Activated B cell treated with CpG ODN at 0.5 μM for 24 hours (primary cell): ENCODE measurements at regions not wholly inside any gene's neighbourhood (a gene's known extent, or its start where the extent isn't known, plus 50 kb on each side); places are given as distances from the start of the nearest gene placed in this dataset.

Experiments
- ATAC-seq: fragments of 200-7000 bp; cut with Tn5 transposase; one replicate; pipeline ENCODE4 v1.10.0; 2021; ENCODE audit warnings: low read depth, mild to moderate bottlenecking, moderate library complexity
- CTCF ChIA-PET: fragments of 350-600 bp; sonication (Branson Sonifier 250); formaldehyde crosslinking; loops from one replicate; lab custom pipeline; 2021; ENCODE audit warnings: antibody characterized with exemption; lab: Charles Lee
- POLR2A ChIA-PET: fragments of 350-600 bp; sonication (Branson Sonifier 250); formaldehyde crosslinking; loops from one replicate; lab custom pipeline; 2021; ENCODE audit warnings: antibody characterized with exemption; lab: Charles Lee
- DNase-seq: peaks from one replicate; pipeline ENCODE4 v3.0.0; 2022
- H3K27ac Mint-ChIP-seq: one replicate; pipeline ENCODE4 v1.8.0; 2020; ENCODE audit warnings: mixed read lengths
- H3K27me3 Mint-ChIP-seq: one replicate; pipeline ENCODE4 v1.8.0; 2021; ENCODE audit warnings: mixed read lengths
- H3K36me3 Mint-ChIP-seq: one replicate; pipeline ENCODE4 v1.8.0; 2021; ENCODE audit warnings: low read depth, mixed read lengths
- H3K4me1 Mint-ChIP-seq: one replicate; pipeline ENCODE4 v1.8.0; 2021; ENCODE audit warnings: mixed read lengths
- H3K4me3 Mint-ChIP-seq: one replicate; pipeline ENCODE4 v1.8.0; 2020; ENCODE audit warnings: mild to moderate bottlenecking, mixed read lengths
- H3K9me3 Mint-ChIP-seq: one replicate; pipeline ENCODE4 v1.8.0; 2020; ENCODE audit warnings: mixed read lengths
- CTCF ChIP-seq: fragments of 200-600 bp; IDR thresholded peaks from one replicate; pipeline ENCODE4 v1.8.0; 2022; ENCODE audit warnings: antibody characterized with exemption, mild to moderate bottlenecking
- intact Hi-C: fragments of 100-400 bp; cut with micrococcal nuclease; formaldehyde crosslinking; loops from one replicate; pipeline ENCODE4 v1.15.1; 2024

DNA sequence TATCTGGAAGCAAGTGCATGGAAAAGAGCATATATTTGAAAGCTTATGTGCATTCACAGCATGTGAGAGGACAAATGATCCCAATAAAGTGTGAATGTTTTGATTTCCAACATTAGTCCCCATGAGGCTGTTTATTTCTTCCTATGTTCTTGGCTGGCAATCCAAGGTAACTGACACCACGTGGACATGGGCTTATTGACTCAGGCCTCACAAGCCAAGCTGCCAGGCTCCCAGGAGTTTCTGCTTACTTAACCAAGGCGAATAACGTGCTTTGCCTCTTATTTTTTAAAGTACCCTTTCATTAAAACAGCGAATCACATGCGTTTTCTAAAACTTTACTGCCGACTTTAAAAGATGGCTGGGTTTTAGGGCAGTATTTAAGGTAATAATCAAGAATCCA, 441.7 kb downstream of the FUT8 start:
- peaks cover 4% of the 10 kb centered on the region for H3K9me3 Mint-ChIP-seq
- no peak for ATAC-seq
- no peaks in the 10 kb centered on the region for H3K4me1 Mint-ChIP-seq
- DNase-seq = no peak
- no peak for TF ChIP-seq CTCF
- POLR2A ChIA-PET = no interaction called here
- peaks cover 1% of the 10 kb centered on the region for H3K27me3 Mint-ChIP-seq
- no peaks in the 10 kb centered on the region for H3K36me3 Mint-ChIP-seq
- H3K27ac Mint-ChIP-seq = no peak overlapping the region
- CTCF ChIA-PET = no interaction called here
- intact Hi-C loops = no loop called here
- H3K4me3 Mint-ChIP-seq = no peak overlapping the region

- CTCF ChIA-PET = no interaction called here
- ATAC-seq (no peak), DNase-seq (no peak)
- Mint-ChIP-seq H3K36me3 (no peaks in the 10 kb centered on the region), H3K9me3 (peaks cover under 1% of the 10 kb centered on the region), H3K4me3 (no peak overlapping the region), H3K4me1 (no peaks in the 10 kb centered on the region), H3K27me3 (peaks cover 22% of the 10 kb centered on the region), H3K27ac (no peak overlapping the region)
- TF ChIP-seq CTCF = no peak
- intact Hi-C loops = no loop called here
- POLR2A ChIA-PET = interaction anchor here (0.7 kb wide), 1 partner anchor 65 kb away, joined by 3 read pairs; no protein-coding TSS in a partner anchor
Measured at GRCh38 chr14:65860956-65861611, 448.6 kb downstream of the FUT8 start.

DNA sequence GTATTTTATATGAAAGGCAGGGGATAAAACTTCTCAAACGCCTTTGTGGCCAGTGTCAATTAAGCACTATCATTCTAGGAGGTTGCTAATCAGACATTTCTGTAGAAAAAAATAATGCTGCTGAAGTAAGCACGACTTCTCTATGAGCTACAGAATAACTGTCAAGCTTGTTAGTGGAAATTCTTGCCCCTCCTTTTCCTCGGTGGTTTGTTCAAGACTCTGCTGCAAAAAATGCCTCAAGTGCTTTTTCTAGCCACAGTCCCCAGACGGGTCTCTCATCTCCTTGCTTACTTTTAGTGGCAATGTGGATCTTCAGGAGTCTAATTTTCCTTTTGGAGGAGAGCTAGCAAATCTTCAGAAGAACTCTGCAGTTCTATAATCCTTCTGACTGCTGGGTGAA, 452.0 kb downstream of the FUT8 start:
- Mint-ChIP-seq H3K27ac (no peak overlapping the region), H3K27me3 (peaks cover 23% of the 10 kb centered on the region), H3K9me3 (no peaks in the 10 kb centered on the region), H3K4me3 (no peak overlapping the region), H3K4me1 (no peaks in the 10 kb centered on the region), H3K36me3 (no peaks in the 10 kb centered on the region)
- DNase-seq = no peak
- intact Hi-C loops = no loop called here
- POLR2A ChIA-PET = no interaction called here
- CTCF ChIA-PET = no interaction called here
- no peak for TF ChIP-seq CTCF
- no peak for ATAC-seq

DNA sequence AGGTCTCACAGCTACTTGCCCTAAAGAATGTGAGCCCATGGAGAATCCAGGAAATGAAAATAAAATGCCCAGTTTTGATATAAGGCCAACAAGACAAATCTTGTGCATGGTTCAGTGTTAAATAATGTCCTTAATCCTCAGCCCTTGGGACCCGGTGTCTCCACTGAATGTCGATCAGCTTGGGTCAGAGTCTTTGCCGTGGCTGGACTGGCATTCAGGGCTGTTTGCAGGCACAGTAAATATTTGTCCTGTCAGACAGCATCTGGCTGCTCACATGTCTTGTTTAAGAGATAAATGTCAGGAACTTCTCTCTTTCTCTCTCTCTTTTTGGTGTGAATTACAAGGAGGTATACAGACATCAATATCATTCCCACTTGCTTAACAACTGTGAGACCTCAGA, 452.5 kb downstream of the FUT8 start:
- TF ChIP-seq CTCF = no peak
- intact Hi-C loops = no loop called here
- Mint-ChIP-seq H3K27ac (no peak overlapping the region), H3K27me3 (peaks cover 23% of the 10 kb centered on the region), H3K9me3 (no peaks in the 10 kb centered on the region), H3K4me3 (no peak overlapping the region), H3K36me3 (no peaks in the 10 kb centered on the region), H3K4me1 (no peaks in the 10 kb centered on the region)
- no peak for DNase-seq
- no peak for ATAC-seq
- ChIA-PET POLR2A (no interaction called here), CTCF (no interaction called here)

GRCh38 chr14:65866448-65866847, 453.9 kb downstream of the FUT8 start:
- no peaks in the 10 kb centered on the region for H3K9me3 Mint-ChIP-seq
- ATAC-seq = no peak
- POLR2A ChIA-PET = no interaction called here
- H3K4me3 Mint-ChIP-seq = no peak overlapping the region
- no peak for TF ChIP-seq CTCF
- no peak overlapping the region for H3K27ac Mint-ChIP-seq
- no peak for DNase-seq
- peaks cover 23% of the 10 kb centered on the region for H3K27me3 Mint-ChIP-seq
- CTCF ChIA-PET = no interaction called here
- no peaks in the 10 kb centered on the region for H3K4me1 Mint-ChIP-seq
- no peaks in the 10 kb centered on the region for H3K36me3 Mint-ChIP-seq
- intact Hi-C loops = no loop called here
